GM18909 (cell line): ENCODE measurements at regions not wholly inside any gene's neighbourhood (a gene's known extent, or its start where the extent isn't known, plus 50 kb on each side); places are given as distances from the start of the nearest gene placed in this dataset.

Experiments used
- ATAC-seq: cut with Tn5 transposase; IDR thresholded peaks from one replicate; pipeline ENCODE4 v1.9.1; 2021; ENCODE audit warnings: mild to moderate bottlenecking; ENCODE audit not compliant: unreplicated experiment, poor library complexity

GRCh38 chr6:126419901-126420300 is 80.0 kb downstream of the CENPW start:
- no peak for ATAC-seq

- ATAC-seq, result no peak
These were observed 83.0 kb downstream of the CENPW start for GRCh38 chr6:126422912-126423311.

GRCh38 chr6:126427713-126428112 is 87.8 kb downstream of the CENPW start:
- no peak for ATAC-seq

GRCh38 chr6:126429866-126430265 is 90.0 kb downstream of the CENPW start:
- no peak for ATAC-seq

DNA sequence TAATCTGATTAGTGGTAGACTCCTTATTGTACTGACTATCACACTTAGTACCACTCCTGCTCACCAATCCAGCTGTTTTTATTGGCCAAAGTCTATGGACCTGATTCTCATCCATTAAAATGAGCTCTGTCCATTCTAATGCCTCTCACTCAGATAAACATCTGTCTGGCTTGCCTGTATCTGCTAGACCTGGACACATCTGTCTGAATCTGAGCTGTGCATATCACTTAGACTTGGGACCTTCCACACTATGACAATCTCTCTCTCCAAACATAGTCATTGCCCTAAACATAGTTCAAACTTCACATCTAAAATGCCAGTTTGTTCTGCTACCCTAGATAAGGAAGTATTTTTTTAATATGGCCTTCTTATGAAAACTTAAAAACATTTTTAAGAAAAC is 92.6 kb downstream of the CENPW start:
- no peak for ATAC-seq

DNA sequence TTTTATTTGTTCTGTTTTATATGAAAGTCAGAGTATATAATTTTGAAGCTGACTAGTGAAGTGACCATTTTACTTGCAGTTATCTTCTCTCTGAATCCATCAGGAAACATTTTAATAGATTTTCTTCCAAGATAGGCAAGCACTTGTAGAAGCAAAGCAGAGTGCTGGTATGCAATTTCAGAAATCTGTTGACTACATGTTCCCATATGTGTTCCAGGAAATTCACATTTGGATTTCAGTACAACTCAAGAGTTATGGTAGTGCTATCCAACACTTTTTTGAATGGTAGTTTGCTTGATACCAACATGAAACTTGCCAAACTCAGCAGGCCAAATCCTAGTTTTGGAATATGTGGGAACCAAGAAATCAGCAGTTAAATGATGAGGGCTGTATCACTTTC is 94.0 kb downstream of the CENPW start:
- ATAC-seq, result no peak

GRCh38 chr6:126437205-126437604 is 97.3 kb downstream of the CENPW start:
- no peak for ATAC-seq

- no peak for ATAC-seq
These were observed 99.1 kb downstream of the CENPW start for GRCh38 chr6:126439040-126439439.

- ATAC-seq, result no peak
These were observed 101.0 kb downstream of the CENPW start for GRCh38 chr6:126440923-126441322.

GRCh38 chr6:126444659-126445273 is 104.9 kb downstream of the CENPW start:
- ATAC-seq, result no peak

- ATAC-seq, result no peak
These were observed 106.3 kb downstream of the CENPW start for GRCh38 chr6:126446248-126446647.

- no peak for ATAC-seq
These were observed 107.5 kb downstream of the CENPW start for GRCh38 chr6:126447367-126447766.

GRCh38 chr6:126461045-126461444 is 121.1 kb downstream of the CENPW start:
- ATAC-seq, result no peak

DNA sequence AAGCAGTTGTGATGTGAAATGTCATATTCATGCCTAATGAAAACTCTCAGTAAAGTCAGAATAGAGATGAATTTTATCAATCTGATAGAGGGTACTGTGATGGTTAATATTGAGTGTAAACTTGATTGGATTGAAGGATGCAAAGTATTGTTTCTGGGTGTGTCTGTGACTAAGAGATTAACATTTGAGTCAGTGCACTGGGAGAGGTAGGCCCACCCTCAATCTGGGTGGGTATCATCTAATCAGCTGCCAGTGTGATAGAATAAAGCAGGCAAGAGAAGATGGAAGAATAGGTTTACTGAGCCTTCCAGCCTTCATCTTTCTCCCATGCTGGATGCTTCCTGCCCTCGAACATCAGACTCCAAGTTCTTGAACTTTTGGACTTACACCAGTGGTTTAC is 124.3 kb downstream of the CENPW start:
- no peak for ATAC-seq

- ATAC-seq, result no peak
These were observed 135.5 kb downstream of the CENPW start for GRCh38 chr6:126475449-126475848.

DNA sequence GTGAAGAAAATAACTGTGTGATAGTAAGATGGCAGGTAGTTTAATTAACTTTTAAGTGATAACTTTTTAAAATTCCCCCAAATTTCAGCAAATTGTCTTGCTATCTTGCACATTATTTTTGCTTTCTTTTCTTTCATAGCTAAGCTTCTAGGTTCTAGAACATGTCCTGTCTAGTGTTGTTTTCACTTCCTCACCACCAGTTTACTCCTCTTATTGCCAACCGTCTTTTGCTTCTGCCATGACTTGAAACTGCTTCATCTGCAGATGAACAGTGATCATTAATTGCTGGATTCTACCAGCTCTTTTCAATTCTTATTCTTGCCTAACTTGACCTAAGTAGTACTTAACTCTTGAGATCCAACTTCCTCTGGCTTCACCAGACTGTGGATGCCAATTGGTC is 137.8 kb downstream of the CENPW start:
- ATAC-seq, result peak; percentile 82

DNA sequence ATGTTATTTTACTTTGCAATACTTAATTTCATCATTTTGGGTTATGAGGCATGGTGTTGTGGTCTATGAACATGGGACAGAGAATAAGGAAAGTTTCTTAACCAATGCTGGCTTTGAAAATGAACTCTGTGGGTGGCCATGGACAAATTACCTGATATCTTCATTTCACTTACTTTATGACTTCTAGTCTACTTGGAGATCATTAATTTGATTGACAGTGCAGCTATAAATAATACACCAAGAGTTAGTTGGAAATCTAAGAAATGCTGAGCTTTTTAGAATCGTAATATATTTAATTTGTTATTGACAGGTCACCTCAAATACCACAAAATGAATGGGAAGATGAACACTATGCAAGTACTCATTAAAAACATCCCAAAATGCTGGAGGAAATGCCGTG is 140.4 kb downstream of the CENPW start:
- ATAC-seq, result no peak

DNA sequence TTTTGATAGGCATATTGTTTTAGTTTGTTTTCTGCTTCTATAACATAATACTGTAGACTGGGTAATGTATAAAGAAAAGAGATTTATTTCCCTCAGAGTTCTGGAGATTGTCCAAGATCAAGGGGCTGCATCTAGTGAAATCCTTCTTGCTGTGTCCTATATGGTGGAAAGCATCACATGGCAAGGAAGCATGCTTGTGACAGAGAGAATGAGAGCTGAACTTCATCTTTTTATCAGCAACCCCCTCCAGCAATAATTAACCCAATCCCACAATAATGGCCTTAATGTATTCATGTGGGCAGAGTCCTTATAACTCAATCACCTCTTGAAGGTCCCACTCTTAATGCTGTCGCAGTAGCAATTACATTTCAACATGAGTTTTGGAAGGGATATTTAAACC is 141.4 kb downstream of the CENPW start:
- ATAC-seq, result no peak

DNA sequence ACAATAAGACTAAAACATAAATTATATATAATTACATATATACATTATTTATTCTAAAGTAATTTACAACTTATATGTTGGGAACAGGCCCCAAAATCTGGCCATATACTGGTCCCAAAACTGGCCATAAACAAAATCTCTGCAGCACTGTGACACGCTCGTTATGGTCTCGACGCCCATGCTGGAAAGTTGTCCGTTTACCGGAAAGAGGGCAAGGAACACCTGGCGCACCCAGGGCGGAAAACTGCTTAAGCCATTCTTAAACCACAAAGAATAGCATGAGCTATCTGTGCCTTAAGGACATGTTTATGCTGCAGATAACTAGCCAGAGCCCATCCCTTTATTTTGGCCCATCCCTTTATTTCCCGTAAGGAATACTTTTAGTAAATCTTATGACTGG is 164.9 kb downstream of the CENPW start:
- ATAC-seq, result no peak

GRCh38 chr6:126513198-126513597 is 173.3 kb downstream of the CENPW start:
- ATAC-seq, result no peak

DNA sequence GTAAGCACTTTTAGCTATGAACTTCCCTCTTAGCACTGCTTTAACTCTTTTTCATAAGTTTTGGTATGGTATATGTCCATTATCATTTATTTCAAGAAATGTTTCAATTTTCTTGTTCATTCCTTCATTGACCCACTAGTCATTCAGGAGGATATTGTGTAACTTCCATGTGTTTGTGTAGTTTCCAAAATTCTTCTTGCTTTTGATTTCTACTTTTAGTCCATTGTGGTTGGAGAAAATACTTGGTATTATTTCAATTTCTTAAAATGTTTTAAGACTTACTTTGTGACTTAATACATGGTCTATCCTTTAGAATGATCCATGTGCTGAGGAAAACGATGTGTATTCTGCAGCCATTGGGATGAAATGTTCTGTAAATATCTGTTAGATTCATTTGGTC is 176.5 kb downstream of the CENPW start:
- no peak for ATAC-seq

DNA sequence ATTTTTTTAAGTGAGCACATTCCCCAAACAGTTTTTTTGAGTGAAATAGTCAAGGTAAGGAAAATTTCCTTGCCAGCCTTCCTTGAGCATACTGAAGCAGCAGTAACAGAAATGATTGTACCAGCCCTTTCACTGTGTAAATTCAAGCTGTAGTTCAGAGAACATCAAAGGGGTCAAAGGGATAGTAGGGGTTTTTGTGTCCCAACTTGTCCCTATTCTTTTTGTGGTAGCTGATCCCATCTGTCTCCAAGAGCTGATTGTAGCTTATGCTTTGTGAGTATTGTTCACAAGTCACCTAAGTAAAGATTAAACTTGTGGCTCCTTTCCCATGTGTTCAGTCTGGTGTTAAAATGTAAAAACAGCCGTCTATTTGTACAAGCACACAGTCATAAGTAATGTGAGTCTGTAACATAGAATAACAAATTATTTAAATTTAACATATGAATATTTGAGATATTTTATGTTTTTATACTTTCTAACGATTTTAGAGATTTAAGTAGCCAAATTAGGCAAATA is 185.0 kb downstream of the CENPW start:
- no peak for ATAC-seq

- no peak for ATAC-seq
These were observed 186.6 kb downstream of the CENPW start for GRCh38 chr6:126526547-126526946.
